Esophagus mucosa (tissue), 1 donor: ENCODE measurements at regions not wholly inside any gene's neighbourhood (a gene's known extent, or its start where the extent isn't known, plus 50 kb on each side); places are given as distances from the start of the nearest gene placed in this dataset.
"Not testable (repeated sequence)": the region's sequence is repeated elsewhere in the genome, so short reads cannot be mapped to it uniquely, and the experiment has no call there.

ENCODE experiments used
- ATAC-seq: fragments of 200-7000 bp; cut with Tn5 transposase; one replicate; pipeline ENCODE4 v1.9.1; 2020
- donor health status: DM: yes; HTN: yes; CAD: no.

- ATAC-seq = no peak
Measured at GRCh38 chr3:102348904-102349303, 85.9 kb upstream of the ZPLD1 start.

GRCh38 chr3:102353148-102353547 is 81.7 kb upstream of the ZPLD1 start:
- ATAC-seq = no peak

GRCh38 chr3:102353805-102354204 is 81.0 kb upstream of the ZPLD1 start:
- no peak for ATAC-seq

- ATAC-seq = no peak
Measured at GRCh38 chr3:102354818-102355515, 79.8 kb upstream of the ZPLD1 start.

- ATAC-seq = no peak
Measured at GRCh38 chr3:102356506-102356905, 78.3 kb upstream of the ZPLD1 start.

GRCh38 chr3:102357313-102357712 is 77.5 kb upstream of the ZPLD1 start:
- not testable (repeated sequence) for ATAC-seq

GRCh38 chr3:102360183-102360860 is 74.5 kb upstream of the ZPLD1 start:
- ATAC-seq = no peak

- no peak for ATAC-seq
Measured at GRCh38 chr3:102361101-102361500, 73.7 kb upstream of the ZPLD1 start.

- not testable (repeated sequence) for ATAC-seq
Measured at GRCh38 chr3:102366116-102366515, 68.7 kb upstream of the ZPLD1 start.

- no peak for ATAC-seq
Measured at GRCh38 chr3:102374863-102375634, 59.8 kb upstream of the ZPLD1 start.

GRCh38 chr3:102378216-102378615 is 56.6 kb upstream of the ZPLD1 start:
- ATAC-seq = no peak

- ATAC-seq = not testable (repeated sequence)
Measured at GRCh38 chr3:102382201-102382600, 52.6 kb upstream of the ZPLD1 start.
